ENCODE measurements at regions not wholly inside any gene's neighbourhood (a gene's known extent, or its start where the extent isn't known, plus 50 kb on each side); places are given as distances from the start of the nearest gene placed in this dataset.

- POLR2A ChIA-PET = no interaction called here
- 47% methylated on average over 8 of the region's 8 CpGs for WGBS (ENCODE audit: low lambda C conversion rate)
Observed at GRCh38 chr2:16303761-16304160, 361.9 kb downstream of the CYRIA start.

GRCh38 chr2:16303273-16303577 lies 362.4 kb downstream of the CYRIA start:
- H2AFZ ChIP-seq (ENCODE audit: low read depth) = no peak overlapping the region
- no peaks in the 10 kb centered on the region for H3K27me3 ChIP-seq (ENCODE audit: insufficient read depth)
- no peaks in the 10 kb centered on the region for H3K79me2 ChIP-seq (ENCODE audit: insufficient read depth)
- peaks cover 0 to 3% of the 10 kb centered on the region in 2 experiments; a peak in 1 of 4 replicates for H3K4me1 ChIP-seq (ENCODE audit: control insufficient read depth in 1 of 2, insufficient read depth in 2 of 2, low read depth in 1 of 2, low read length in 1 of 2)
- DNase-seq = no peak
- no peak overlapping the region for H3K9ac ChIP-seq
- H3K9me2 ChIP-seq = no peaks in the 10 kb centered on the region
- H3K4me2 ChIP-seq = no peak overlapping the region
- H3K27ac ChIP-seq (ENCODE audit: low read depth in 2 of 2, low read length in 1 of 2) = no peak overlapping the region
- H3K9me3 ChIP-seq = peaks cover 13% of the 10 kb centered on the region
- no peaks in the 10 kb centered on the region for H4K20me1 ChIP-seq (ENCODE audit: insufficient read depth)
- 42% methylated on average over 6 of the region's 6 CpGs for WGBS (ENCODE audit: low lambda C conversion rate)
- no peaks in the 10 kb centered on the region for H3F3A ChIP-seq (replicated peaks; ENCODE audit: insufficient read depth)
- CTCF ChIA-PET = interaction anchor here (1.1 to 1.8 kb wide), 5 partner anchors 10 to 364 kb away, joined by 3 to 8 read pairs (median 3); no protein-coding TSS in a partner anchor
- POLR2A ChIA-PET = no interaction called here
- no peaks in the 10 kb centered on the region for H3K36me3 ChIP-seq (replicated peaks in 1 of 2; ENCODE audit: control insufficient read depth in 1 of 2, insufficient read depth in 2 of 2, low read length in 1 of 2)
- no peak overlapping the region for H3K4me3 ChIP-seq (ENCODE audit: low read depth in 2 of 2, low read length in 1 of 2)
- no peak for TF ChIP-seq NRF1 (IDR thresholded peaks at IDR 0.05; ENCODE audit: low read depth, low read length)
- TF ChIP-seq SMC3 (IDR thresholded peaks at IDR 0.05; ENCODE audit: low read depth, low read length) = no peak
- TF ChIP-seq EP300 (IDR thresholded peaks at IDR 0.05; ENCODE audit: borderline replicate concordance in 1 of 2, low read depth in 1 of 2, low read length in 1 of 2) = no peak
- no peak for TF ChIP-seq REST (IDR thresholded peaks at IDR 0.05; ENCODE audit: low read depth, low read length)
- TF ChIP-seq RAD21 (IDR thresholded peaks at IDR 0.05; ENCODE audit: low read length) = no peak
- no peak for TF ChIP-seq RXRA (IDR thresholded peaks at IDR 0.05; ENCODE audit: borderline replicate concordance, low read depth)
- TF ChIP-seq PBX3 (IDR thresholded peaks at IDR 0.05) = no peak

More at GRCh38 chr2:16303761-16304160, 361.9 kb downstream of the CYRIA start:
- DNase-seq = no peak
- Histone ChIP-seq H3K9me2 (no peaks in the 10 kb centered on the region), H3F3A (replicated peaks; ENCODE audit: insufficient read depth) (no peaks in the 10 kb centered on the region), H2AFZ (ENCODE audit: low read depth) (no peak overlapping the region), H3K9ac (no peak overlapping the region), H3K9me3 (peaks cover 15% of the 10 kb centered on the region), H4K20me1 (ENCODE audit: insufficient read depth) (no peaks in the 10 kb centered on the region), H3K27ac (ENCODE audit: low read depth in 2 of 2, low read length in 1 of 2) (no peak overlapping the region), H3K4me1 (ENCODE audit: control insufficient read depth in 1 of 2, insufficient read depth in 2 of 2, low read depth in 1 of 2, low read length in 1 of 2) (peaks cover 0 to 3% of the 10 kb centered on the region in 2 experiments; a peak in 1 of 4 replicates), H3K4me2 (no peak overlapping the region), H3K27me3 (ENCODE audit: insufficient read depth) (no peaks in the 10 kb centered on the region), H3K36me3 (replicated peaks in 1 of 2; ENCODE audit: control insufficient read depth in 1 of 2, insufficient read depth in 2 of 2, low read length in 1 of 2) (no peaks in the 10 kb centered on the region), H3K4me3 (ENCODE audit: low read depth in 2 of 2, low read length in 1 of 2) (no peak overlapping the region), H3K79me2 (ENCODE audit: insufficient read depth) (no peaks in the 10 kb centered on the region)
- CTCF ChIA-PET = interaction anchor here (1.4 to 1.8 kb wide), 4 partner anchors 10 to 364 kb away, joined by 3 to 8 read pairs (median 4); no protein-coding TSS in a partner anchor
- TF ChIP-seq IRF3 (IDR thresholded peaks at IDR 0.05; ENCODE audit: low read depth, low read length) (no peak), TCF12 (IDR thresholded peaks at IDR 0.05) (no peak), MXI1 (IDR thresholded peaks at IDR 0.05; ENCODE audit: low read depth, low read length) (no peak), USF2 (IDR thresholded peaks at IDR 0.05; ENCODE audit: borderline replicate concordance, low read depth, low read length) (no peak), POLR2AphosphoS5 (IDR thresholded peaks at IDR 0.05; ENCODE audit: low read depth, low read length) (no peak), YY1 (IDR thresholded peaks at IDR 0.05; ENCODE audit: low read depth) (no peak), JUND (IDR thresholded peaks at IDR 0.05) (no peak), NRF1 (IDR thresholded peaks at IDR 0.05; ENCODE audit: low read depth, low read length) (no peak), FOXM1 (IDR thresholded peaks at IDR 0.05; ENCODE audit: low read depth) (no peak), RAD21 (IDR thresholded peaks at IDR 0.05; ENCODE audit: low read length) (no peak), PBX3 (IDR thresholded peaks at IDR 0.05) (no peak), RCOR1 (IDR thresholded peaks at IDR 0.05; ENCODE audit: low read length) (no peak), GABPA (IDR thresholded peaks at IDR 0.05; ENCODE audit: low read depth) (no peak), MAX (IDR thresholded peaks at IDR 0.05; ENCODE audit: low read depth) (no peak), FOSL2 (IDR thresholded peaks at IDR 0.05; ENCODE audit: borderline replicate concordance, low read depth) (no peak), NFIC (IDR thresholded peaks at IDR 0.05; ENCODE audit: borderline replicate concordance) (no peak)
